ENCODE measurements at regions not wholly inside any gene's neighbourhood (a gene's known extent, or its start where the extent isn't known, plus 50 kb on each side); places are given as distances from the start of the nearest gene placed in this dataset.

GRCh38 chr12:125249932-125250331, 184.7 kb downstream of the AACS start:
- TF ChIP-seq REST (IDR thresholded peaks at IDR 0.05; ENCODE audit: unreplicated experiment) (no peak), CTCF (conservative IDR thresholded peaks at IDR 0.05; ENCODE audit: low read depth in 2 of 2) (no peak), POLR2AphosphoS5 (IDR thresholded peaks at IDR 0.05; ENCODE audit: low read depth) (no peak), EZH2 (IDR thresholded peaks at IDR 0.05; ENCODE audit: low read depth, unreplicated experiment) (no peak), EZH2phosphoT487 (IDR thresholded peaks at IDR 0.05; ENCODE audit: unreplicated experiment) (no peak), STAT1 (IDR thresholded peaks at IDR 0.05; ENCODE audit: unreplicated experiment) (no peak), CREB1 (CRISPR knock-in tag; IDR thresholded peaks at IDR 0.05; ENCODE audit: low read depth) (no peak), JUNB (IDR thresholded peaks at IDR 0.05; ENCODE audit: unreplicated experiment) (no peak)
